MM.1S (cell line): ENCODE measurements at regions not wholly inside any gene's neighbourhood (a gene's known extent, or its start where the extent isn't known, plus 50 kb on each side); places are given as distances from the start of the nearest gene placed in this dataset.

Experiments used
- CTCF ChIP-seq: fragments of 300-600 bp; sonication (generic); IDR thresholded peaks from 2 replicates; pipeline ENCODE4 v1.5.1; 2016; ENCODE audit warnings: antibody characterized with exemption, low read length, mixed read lengths
- EZH2phosphoT487 ChIP-seq: fragments of 300-600 bp; sonication (generic); IDR thresholded peaks from 2 replicates; pipeline ENCODE4 v1.6.1; 2018; ENCODE audit warnings: antibody characterized with exemption, low read length

GRCh38 chr21:15592271-15592860 lies 137.4 kb upstream of the USP25 start:
- TF ChIP-seq CTCF (peak; percentile 60), EZH2phosphoT487 (no peak)
